GM21390 (cell line): ENCODE measurements at regions not wholly inside any gene's neighbourhood (a gene's known extent, or its start where the extent isn't known, plus 50 kb on each side); places are given as distances from the start of the nearest gene placed in this dataset.

Experiments
- ATAC-seq: cut with Tn5 transposase; IDR thresholded peaks from one replicate; pipeline ENCODE4 v1.9.1; 2021; ENCODE audit not compliant: unreplicated experiment

- ATAC-seq = no peak
Observed at GRCh38 chr3:113136071-113136470, 75.3 kb upstream of the BOC start.

GRCh38 chr3:113136544-113136943, 74.8 kb upstream of the BOC start:
- no peak for ATAC-seq

- no peak for ATAC-seq
Observed at GRCh38 chr3:113138839-113139743, 72.3 kb upstream of the BOC start.

- ATAC-seq = no peak
Observed at GRCh38 chr3:113140876-113141275, 70.5 kb upstream of the BOC start.

GRCh38 chr3:113141543-113141942, 69.8 kb upstream of the BOC start:
- ATAC-seq = no peak

- no peak for ATAC-seq
Observed at GRCh38 chr3:113142476-113142875, 68.9 kb upstream of the BOC start.

- no peak for ATAC-seq
Observed at GRCh38 chr3:113143353-113143752, 68.0 kb upstream of the BOC start.

GRCh38 chr3:113147681-113148261, 63.6 kb upstream of the BOC start:
- ATAC-seq = no peak

GRCh38 chr3:113148284-113148683, 63.1 kb upstream of the BOC start:
- ATAC-seq = no peak

- ATAC-seq = no peak
Observed at GRCh38 chr3:113150250-113150649, 61.1 kb upstream of the BOC start.

- no peak for ATAC-seq
Observed at GRCh38 chr3:113151461-113152031, 59.8 kb upstream of the BOC start.

- ATAC-seq = no peak
Observed at GRCh38 chr3:113152849-113153248, 58.5 kb upstream of the BOC start.

- ATAC-seq = peak; percentile 85
Observed at GRCh38 chr3:113153499-113154107, 57.8 kb upstream of the BOC start.

- ATAC-seq = no peak
Observed at GRCh38 chr3:113156816-113157333, 54.5 kb upstream of the BOC start.

- ATAC-seq = no peak
Observed at GRCh38 chr3:113157408-113158030, 53.8 kb upstream of the BOC start.

- ATAC-seq = no peak
Observed at GRCh38 chr3:113158171-113158570, 53.2 kb upstream of the BOC start.
